ENCODE measurements at regions not wholly inside any gene's neighbourhood (a gene's known extent, or its start where the extent isn't known, plus 50 kb on each side); places are given as distances from the start of the nearest gene placed in this dataset.

DNA sequence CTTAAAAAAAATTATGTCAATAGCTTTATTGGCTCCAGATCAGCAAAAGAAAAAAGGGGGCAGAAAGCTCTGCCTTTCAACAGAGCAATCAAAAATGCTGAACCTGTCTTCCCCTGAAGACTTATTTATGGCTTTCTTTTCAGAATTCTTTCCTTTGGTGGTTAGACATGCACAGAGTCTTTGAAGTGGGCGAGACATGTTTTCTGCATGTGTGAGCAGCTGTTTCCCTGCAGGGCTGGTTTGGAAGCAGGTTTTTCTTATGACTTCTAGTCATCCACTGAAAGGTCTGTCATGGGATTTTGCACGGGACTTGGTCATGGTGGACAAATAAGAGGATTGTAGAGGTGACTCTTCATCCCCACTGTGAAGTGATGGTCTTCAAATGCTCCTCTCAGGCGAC is 160.3 kb downstream of the VAPA start:
- TF ChIP-seq, protein P1, sequence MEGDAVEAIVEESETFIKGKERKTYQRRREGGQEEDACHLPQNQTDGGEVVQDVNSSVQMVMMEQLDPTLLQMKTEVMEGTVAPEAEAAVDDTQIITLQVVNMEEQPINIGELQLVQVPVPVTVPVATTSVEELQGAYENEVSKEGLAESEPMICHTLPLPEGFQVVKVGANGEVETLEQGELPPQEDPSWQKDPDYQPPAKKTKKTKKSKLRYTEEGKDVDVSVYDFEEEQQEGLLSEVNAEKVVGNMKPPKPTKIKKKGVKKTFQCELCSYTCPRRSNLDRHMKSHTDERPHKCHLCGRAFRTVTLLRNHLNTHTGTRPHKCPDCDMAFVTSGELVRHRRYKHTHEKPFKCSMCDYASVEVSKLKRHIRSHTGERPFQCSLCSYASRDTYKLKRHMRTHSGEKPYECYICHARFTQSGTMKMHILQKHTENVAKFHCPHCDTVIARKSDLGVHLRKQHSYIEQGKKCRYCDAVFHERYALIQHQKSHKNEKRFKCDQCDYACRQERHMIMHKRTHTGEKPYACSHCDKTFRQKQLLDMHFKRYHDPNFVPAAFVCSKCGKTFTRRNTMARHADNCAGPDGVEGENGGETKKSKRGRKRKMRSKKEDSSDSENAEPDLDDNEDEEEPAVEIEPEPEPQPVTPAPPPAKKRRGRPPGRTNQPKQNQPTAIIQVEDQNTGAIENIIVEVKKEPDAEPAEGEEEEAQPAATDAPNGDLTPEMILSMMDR (IDR thresholded peaks at IDR 0.05) = no peak
- no peak for TF ChIP-seq POLR2AphosphoS5 (IDR thresholded peaks at IDR 0.05)
